ENCODE measurements at regions not wholly inside any gene's neighbourhood (a gene's known extent, or its start where the extent isn't known, plus 50 kb on each side); places are given as distances from the start of the nearest gene placed in this dataset.
"Not testable (repeated sequence)": the region's sequence is repeated elsewhere in the genome, so short reads cannot be mapped to it uniquely, and the experiment has no call there.

DNA sequence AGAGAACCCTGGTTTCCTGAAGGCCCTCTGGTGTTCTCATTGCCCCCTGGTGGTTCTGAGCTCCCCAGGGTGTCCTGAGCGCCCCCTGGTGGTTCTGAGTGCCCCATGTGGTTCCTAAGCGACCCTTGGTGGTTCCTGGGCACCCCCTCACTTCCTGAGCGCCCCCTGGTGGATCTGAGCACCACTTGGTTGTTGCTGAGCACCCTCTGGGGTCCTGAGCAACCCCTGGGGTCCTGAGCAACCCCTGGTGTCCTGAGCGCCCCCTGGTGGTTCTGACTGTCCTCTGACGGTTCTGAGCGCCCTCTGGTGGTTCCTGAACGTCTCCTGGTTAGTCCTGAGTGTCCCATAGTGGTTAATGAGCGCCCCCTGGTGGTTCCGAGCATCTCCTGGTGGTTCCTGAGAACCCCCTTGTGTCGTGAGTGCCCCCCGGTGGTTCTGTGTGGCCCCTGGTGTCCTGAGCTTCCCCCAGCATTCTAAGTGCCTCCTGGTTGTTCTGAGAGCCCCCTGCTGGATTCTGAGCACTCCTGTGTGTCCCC lies 568.3 kb downstream of the TMEM121 start:
- Histone ChIP-seq H3K4me3 (no peak overlapping the region), H3K4me1 (ENCODE audit: low read depth) (no peaks in the 10 kb centered on the region), H3K36me3 (ENCODE audit: low read depth) (no peaks in the 10 kb centered on the region), H3K9me3 (no peaks in the 10 kb centered on the region)
- intact Hi-C loops (cut with DNase I, micrococcal nuclease), result no loop called here
- DNase-seq, result peak in 1 of 3 donors; percentile 54
- TF ChIP-seq, protein P1, sequence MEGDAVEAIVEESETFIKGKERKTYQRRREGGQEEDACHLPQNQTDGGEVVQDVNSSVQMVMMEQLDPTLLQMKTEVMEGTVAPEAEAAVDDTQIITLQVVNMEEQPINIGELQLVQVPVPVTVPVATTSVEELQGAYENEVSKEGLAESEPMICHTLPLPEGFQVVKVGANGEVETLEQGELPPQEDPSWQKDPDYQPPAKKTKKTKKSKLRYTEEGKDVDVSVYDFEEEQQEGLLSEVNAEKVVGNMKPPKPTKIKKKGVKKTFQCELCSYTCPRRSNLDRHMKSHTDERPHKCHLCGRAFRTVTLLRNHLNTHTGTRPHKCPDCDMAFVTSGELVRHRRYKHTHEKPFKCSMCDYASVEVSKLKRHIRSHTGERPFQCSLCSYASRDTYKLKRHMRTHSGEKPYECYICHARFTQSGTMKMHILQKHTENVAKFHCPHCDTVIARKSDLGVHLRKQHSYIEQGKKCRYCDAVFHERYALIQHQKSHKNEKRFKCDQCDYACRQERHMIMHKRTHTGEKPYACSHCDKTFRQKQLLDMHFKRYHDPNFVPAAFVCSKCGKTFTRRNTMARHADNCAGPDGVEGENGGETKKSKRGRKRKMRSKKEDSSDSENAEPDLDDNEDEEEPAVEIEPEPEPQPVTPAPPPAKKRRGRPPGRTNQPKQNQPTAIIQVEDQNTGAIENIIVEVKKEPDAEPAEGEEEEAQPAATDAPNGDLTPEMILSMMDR (IDR thresholded peaks at IDR 0.05), result no peak
- peak; percentile 63 for ATAC-seq

DNA sequence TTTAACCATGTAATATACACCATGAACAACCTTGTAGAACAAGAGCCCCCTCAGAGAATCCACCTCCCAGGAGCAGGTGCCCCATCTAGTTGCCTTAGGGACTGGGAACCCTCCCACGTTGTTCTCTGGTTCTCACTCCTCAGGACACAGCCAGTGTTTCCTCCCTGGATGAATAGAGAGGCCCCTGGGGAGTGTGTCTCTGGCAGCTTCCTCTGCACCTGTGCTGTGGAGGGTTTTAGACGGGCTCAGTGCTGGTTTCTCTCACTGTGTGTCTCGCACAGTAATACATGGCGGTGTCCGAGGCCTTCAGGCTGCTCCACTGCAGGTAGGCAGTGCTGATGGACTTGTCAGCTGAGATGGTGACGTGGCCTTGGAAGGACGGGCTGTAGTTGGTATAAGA lies 581.3 kb downstream of the TMEM121 start:
- Histone ChIP-seq H3K4me3 (no peak overlapping the region), H3K4me1 (ENCODE audit: low read depth) (no peaks in the 10 kb centered on the region), H3K36me3 (ENCODE audit: low read depth) (no peaks in the 10 kb centered on the region), H3K9me3 (no peaks in the 10 kb centered on the region)
- TF ChIP-seq, protein P1 (IDR thresholded peaks at IDR 0.05), result no peak
- no peak for DNase-seq
- no peak for ATAC-seq
- intact Hi-C loops (cut with DNase I, micrococcal nuclease), result no loop called here

DNA sequence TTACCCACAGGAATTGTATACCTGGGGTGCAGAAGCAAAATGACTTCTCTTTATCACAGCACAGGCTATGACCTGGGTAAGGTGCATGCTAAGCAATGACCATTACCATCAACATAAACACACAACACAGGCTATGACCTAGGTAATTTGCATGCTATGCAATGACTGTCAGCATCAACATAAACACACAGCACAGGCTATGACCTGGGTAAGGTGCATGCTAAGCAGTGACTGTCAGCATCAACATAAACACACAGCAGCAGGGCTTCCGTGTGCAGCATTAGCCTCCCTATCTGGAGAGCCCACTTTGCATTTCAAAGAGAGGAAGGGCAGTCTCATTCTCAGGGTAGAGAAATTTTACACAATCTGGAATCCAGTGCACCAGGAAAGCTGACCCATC lies 583.0 kb downstream of the TMEM121 start:
- intact Hi-C loops (cut with DNase I, micrococcal nuclease), result no loop called here
- no peaks in the 10 kb centered on the region for H3K9me3 ChIP-seq
- H3K4me1 ChIP-seq (ENCODE audit: low read depth), result no peaks in the 10 kb centered on the region
- DNase-seq, result no peak
- ATAC-seq, result no peak
- H3K4me3 ChIP-seq, result no peak overlapping the region
- H3K36me3 ChIP-seq (ENCODE audit: low read depth), result no peaks in the 10 kb centered on the region
- TF ChIP-seq, protein P1 (IDR thresholded peaks at IDR 0.05), result no peak

DNA sequence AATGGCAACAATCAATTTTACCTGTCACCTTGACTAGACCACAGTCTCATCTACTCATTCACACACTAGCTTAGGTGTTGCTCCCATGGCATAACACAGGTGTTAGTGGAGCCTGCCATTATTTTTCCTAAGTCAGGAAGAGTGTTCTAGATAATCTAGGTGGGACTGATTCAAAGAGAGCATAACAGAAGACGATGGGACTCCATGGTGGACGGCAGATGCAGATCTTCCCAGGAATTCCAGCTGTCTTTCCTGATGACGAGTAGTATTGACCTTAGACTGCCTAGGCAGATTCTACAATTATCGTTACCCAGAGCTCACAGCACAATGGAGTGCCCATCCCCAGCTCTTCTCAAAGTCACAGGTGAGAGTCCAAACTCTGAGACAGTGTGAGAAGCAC lies 589.0 kb downstream of the TMEM121 start:
- TF ChIP-seq, protein P1 (IDR thresholded peaks at IDR 0.05), result no peak
- Histone ChIP-seq H3K4me1 (ENCODE audit: low read depth) (no peaks in the 10 kb centered on the region), H3K4me3 (no peak overlapping the region), H3K36me3 (ENCODE audit: low read depth) (no peaks in the 10 kb centered on the region), H3K9me3 (no peaks in the 10 kb centered on the region)
- intact Hi-C loops (cut with DNase I, micrococcal nuclease), result no loop called here
- ATAC-seq (no peak), DNase-seq (no peak)

DNA sequence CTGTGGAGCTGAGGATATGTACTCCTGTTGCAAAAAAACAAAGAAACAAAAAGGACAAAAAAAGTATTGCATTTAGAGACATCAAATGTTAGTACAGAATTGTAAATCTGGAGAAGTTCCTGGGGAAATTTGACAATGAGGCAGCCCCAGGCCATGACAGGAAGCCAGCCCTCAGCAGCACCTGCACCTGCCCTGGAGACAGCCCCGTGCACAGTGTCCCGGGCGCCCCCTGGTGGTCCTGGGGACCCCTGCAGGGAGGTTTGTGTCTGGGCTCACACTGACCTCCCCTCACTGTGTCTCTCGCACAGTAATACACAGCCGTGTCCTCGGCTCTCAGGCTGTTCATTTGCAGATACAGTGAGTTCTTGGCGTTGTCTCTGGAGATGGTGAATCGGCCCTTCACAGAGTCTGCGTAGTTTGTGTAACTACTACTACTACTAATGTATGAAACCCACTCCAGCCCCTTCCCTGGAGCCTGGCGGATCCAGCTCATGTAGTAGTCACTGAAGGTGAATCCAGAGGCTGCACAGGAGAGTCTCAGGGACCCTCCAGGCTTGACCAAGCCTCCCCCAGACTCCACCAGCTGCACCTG lies 590.1 kb downstream of the TMEM121 start:
- H3K4me3 ChIP-seq; H3K9me3 ChIP-seq; intact Hi-C loops (cut with DNase I, micrococcal nuclease); ATAC-seq; DNase-seq; H3K36me3 ChIP-seq (ENCODE audit: low read depth); H3K4me1 ChIP-seq (ENCODE audit: low read depth): not testable (repeated sequence)

DNA sequence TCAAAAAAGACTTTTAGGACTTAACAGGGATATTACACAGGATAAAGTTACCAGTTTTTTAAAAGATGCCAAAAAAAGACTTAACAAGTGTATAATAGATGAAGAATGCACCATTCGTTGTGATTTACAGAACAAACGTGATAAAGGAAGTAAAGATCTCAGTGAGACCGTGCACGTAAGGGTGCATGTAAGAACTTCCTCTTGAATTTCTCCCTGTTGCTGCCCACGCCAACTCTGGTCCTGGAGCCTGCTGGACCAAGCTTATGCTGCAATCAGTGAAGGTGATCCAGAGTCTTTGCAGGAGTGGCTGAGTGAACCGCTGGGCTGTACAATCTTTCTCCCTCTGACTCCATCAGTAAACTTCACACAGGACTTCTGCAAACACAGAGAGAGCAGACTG lies 593.7 kb downstream of the TMEM121 start:
- H3K36me3 ChIP-seq (ENCODE audit: low read depth), result no peaks in the 10 kb centered on the region
- DNase-seq, result no peak
- intact Hi-C loops (cut with DNase I, micrococcal nuclease), result no loop called here
- no peaks in the 10 kb centered on the region for H3K9me3 ChIP-seq
- ATAC-seq, result no peak
- TF ChIP-seq, protein P1 (IDR thresholded peaks at IDR 0.05), result no peak
- no peak overlapping the region for H3K4me3 ChIP-seq
- no peaks in the 10 kb centered on the region for H3K4me1 ChIP-seq (ENCODE audit: low read depth)

Measured in mucosa of descending colon (tissue), 3 donors.